ENCODE measurements at regions not wholly inside any gene's neighbourhood (a gene's known extent, or its start where the extent isn't known, plus 50 kb on each side); places are given as distances from the start of the nearest gene placed in this dataset.

DNA sequence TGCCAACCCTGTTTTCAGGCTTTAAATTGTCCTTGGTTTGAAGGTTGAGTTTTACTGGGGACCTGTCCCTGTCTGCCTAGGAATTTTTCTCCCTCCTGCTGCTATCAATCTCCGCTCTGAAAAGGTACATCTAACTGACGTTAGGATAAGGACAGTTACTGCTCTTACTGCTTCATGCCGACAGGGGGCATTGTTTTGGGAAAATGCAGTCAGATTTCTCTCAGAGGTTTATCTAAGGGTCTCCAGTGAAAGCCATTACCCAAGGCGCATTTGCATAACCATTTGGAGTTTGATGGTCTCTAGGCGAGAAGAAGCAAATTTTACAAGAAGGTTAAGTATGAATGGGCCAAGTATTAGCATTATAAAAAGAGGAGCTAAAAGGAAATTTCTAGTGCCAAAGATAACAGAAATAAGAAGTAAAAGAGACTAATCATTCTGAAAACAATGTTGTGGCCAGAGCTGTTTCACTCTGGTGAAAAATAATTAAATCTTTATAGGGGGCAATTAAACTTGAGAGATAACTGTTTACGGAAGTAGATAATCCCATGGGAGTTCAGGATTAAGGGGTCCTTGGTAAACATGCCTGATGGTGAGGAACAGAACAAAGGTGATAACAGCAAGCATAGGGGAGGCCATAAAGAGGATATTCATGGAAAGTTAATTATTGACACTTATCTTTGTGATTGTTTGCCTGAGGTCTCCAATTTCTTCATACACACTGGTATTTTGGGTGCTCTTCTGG, 605.0 kb downstream of the MTRR start:
- peaks cover 4% of the 10 kb centered on the region; the same call in 1 of the 2 replicates for H3K4me1 ChIP-seq (ENCODE audit: insufficient read depth, low read length)
- no peak overlapping the region; the same call in 1 of the 2 replicates for H3K27ac ChIP-seq (ENCODE audit: low read depth, low read length)
- 57% methylated on average over 6 of the region's 6 CpGs for WGBS
- peaks cover 46% of the 10 kb centered on the region for H3K9me3 ChIP-seq (ENCODE audit: insufficient read depth, low read depth, low read length)
- H3K27me3 ChIP-seq (ENCODE audit: insufficient read depth, low read length), result no peaks in the 10 kb centered on the region
- no peak overlapping the region for H3K9ac ChIP-seq (ENCODE audit: low read depth, low read length)
- no peaks in the 10 kb centered on the region; the same call in 1 of the 2 replicates for H3K36me3 ChIP-seq (ENCODE audit: insufficient read depth, low read length)
- no peak overlapping the region for H3K4me3 ChIP-seq (ENCODE audit: low read length)

DNA sequence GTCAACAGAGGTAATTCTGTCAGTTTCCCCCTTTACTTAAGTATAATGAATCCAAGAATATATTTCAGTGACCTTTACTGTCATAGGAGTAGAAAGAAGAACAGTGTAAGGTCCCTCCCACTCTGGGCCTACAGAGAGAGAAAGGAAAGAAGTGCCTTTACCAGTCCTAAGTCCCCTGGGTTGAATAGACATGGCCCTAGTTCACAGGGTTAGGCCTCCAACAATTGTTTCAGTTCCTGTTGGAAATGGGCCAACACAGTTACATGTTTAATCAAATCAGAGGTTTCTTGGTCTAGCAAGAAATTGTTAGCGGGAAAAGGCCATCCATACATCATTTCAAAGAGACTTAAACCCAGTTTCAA, 605.6 kb downstream of the MTRR start:
- 100% methylated on average over 1 of the region's 1 CpG for WGBS
- no peaks in the 10 kb centered on the region; the same call in 1 of the 2 replicates for H3K36me3 ChIP-seq (ENCODE audit: insufficient read depth, low read length)
- no peak overlapping the region; the same call in 1 of the 2 replicates for H3K27ac ChIP-seq (ENCODE audit: low read depth, low read length)
- H3K4me1 ChIP-seq (ENCODE audit: insufficient read depth, low read length), result peaks cover 4% of the 10 kb centered on the region; the same call in 1 of the 2 replicates
- H3K4me3 ChIP-seq (ENCODE audit: low read length), result no peak overlapping the region
- H3K27me3 ChIP-seq (ENCODE audit: insufficient read depth, low read length), result no peaks in the 10 kb centered on the region
- H3K9me3 ChIP-seq (ENCODE audit: insufficient read depth, low read depth, low read length), result peaks cover 40% of the 10 kb centered on the region
- H3K9ac ChIP-seq (ENCODE audit: low read depth, low read length), result no peak overlapping the region

DNA sequence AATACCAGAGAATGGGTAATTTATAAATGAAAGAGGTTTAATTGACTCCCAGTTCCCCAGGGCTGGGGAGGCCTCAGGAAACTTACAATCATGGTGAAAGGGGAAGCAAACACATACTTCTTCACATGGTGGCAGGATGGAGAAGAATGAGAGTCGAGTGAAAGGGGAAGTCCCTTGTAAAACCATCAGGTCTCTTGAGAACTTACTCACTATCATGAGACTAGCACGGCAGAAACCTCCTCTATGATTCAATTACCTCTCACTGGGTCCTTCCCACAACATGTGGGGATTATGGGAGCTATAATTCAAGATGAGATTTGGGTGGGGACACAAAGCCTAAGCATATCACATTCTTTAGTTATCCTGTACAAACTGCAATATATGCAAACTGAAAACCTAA, 609.4 kb downstream of the MTRR start:
- H3K4me1 ChIP-seq (ENCODE audit: insufficient read depth, low read length), result peaks cover 4% of the 10 kb centered on the region; the same call in 1 of the 2 replicates
- H3K9me3 ChIP-seq (ENCODE audit: insufficient read depth, low read depth, low read length), result peaks cover 21% of the 10 kb centered on the region
- 100% methylated on average over 2 of the region's 2 CpGs for WGBS

DNA sequence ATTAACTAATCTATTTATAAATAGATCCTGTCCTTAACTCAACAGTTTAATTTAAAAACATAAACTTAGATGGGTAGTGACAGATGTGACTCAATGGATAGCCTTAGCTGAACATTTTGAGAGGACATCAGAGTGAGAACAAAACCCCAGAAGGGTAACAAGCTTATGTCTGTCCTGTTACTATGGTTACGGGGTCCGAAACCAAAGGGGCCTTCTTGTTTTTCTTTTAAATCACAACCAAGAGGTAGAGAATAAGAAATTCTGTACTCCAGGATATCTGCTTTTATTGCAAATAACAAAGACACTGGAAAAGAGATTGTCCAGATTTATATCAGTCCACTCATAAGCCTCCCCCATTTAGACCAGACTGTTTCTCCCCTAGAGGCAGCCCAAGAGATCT, 612.1 kb downstream of the MTRR start:
- H3K27me3 ChIP-seq (ENCODE audit: insufficient read depth, low read length), result no peaks in the 10 kb centered on the region
- no peaks in the 10 kb centered on the region for H3K36me3 ChIP-seq (ENCODE audit: insufficient read depth, low read length)
- H3K9ac ChIP-seq (ENCODE audit: low read depth, low read length), result no peak overlapping the region
- no peak overlapping the region for H3K4me3 ChIP-seq (ENCODE audit: low read length)
- H3K27ac ChIP-seq (ENCODE audit: low read depth, low read length), result no peak overlapping the region
- peaks cover 21% of the 10 kb centered on the region; the same call in 1 of the 2 replicates for H3K9me3 ChIP-seq (ENCODE audit: insufficient read depth, low read depth, low read length)
- 94% methylated on average over 2 of the region's 2 CpGs for WGBS
- H3K4me1 ChIP-seq (ENCODE audit: insufficient read depth, low read length), result no peaks in the 10 kb centered on the region

More for the DNA sequence above, 609.4 kb downstream of the MTRR start:
- Histone ChIP-seq H3K27ac (ENCODE audit: low read depth, low read length) (no peak overlapping the region), H3K9ac (ENCODE audit: low read depth, low read length) (no peak overlapping the region), H3K36me3 (ENCODE audit: insufficient read depth, low read length) (no peaks in the 10 kb centered on the region), H3K4me3 (ENCODE audit: low read length) (no peak overlapping the region), H3K27me3 (ENCODE audit: insufficient read depth, low read length) (no peaks in the 10 kb centered on the region)

DNA sequence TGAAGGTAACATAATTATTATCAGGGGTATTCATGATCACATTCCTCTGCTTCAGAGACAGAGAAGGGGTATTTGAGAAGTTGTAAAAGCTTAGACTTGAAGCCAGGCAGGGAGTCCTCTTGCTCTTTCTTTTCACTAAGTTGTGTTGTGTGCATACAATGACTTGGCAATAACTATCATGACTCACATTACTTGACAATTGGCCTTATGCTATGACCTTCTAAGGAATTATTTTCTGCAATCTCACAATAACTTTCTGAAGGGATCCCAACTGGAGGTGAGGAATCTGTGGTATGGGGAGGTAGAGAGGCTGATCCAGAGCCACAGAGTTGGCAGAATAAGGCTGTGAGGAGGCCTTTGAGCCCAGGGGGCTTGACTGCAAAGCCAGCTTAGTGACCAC, 622.3 kb downstream of the MTRR start:
- Histone ChIP-seq H3K27ac (ENCODE audit: low read depth, low read length) (no peak overlapping the region), H3K36me3 (ENCODE audit: insufficient read depth, low read length) (no peaks in the 10 kb centered on the region), H3K9me3 (ENCODE audit: insufficient read depth, low read depth, low read length) (peaks cover 14% of the 10 kb centered on the region), H3K4me1 (ENCODE audit: insufficient read depth, low read length) (no peaks in the 10 kb centered on the region), H3K27me3 (ENCODE audit: insufficient read depth, low read length) (no peaks in the 10 kb centered on the region), H3K4me3 (ENCODE audit: low read length) (no peak overlapping the region), H3K9ac (ENCODE audit: low read depth, low read length) (no peak overlapping the region)

DNA sequence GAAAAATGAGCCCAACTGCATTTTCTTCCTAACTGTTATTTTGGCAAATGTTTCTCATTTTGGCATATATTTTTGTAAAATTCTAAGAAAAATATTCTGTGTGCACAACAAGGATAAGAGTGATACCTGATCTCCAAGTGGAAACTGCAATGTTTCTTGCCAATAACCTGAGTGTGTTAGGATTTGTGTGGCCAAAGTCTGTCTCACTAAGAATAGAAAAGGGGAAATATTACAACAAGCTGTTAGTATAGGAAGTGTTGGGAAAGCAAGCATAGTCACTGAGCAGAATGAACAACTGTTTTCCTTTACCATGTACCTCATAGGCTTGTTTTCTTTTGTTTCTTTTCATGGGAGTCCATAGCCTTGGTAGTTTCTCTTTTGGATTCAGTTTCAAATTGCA, 624.2 kb downstream of the MTRR start:
- H3K27ac ChIP-seq (ENCODE audit: low read depth, low read length), result no peak overlapping the region
- no peak overlapping the region for H3K9ac ChIP-seq (ENCODE audit: low read depth, low read length)
- H3K4me3 ChIP-seq (ENCODE audit: low read length), result no peak overlapping the region
- no peaks in the 10 kb centered on the region for H3K4me1 ChIP-seq (ENCODE audit: insufficient read depth, low read length)
- no peaks in the 10 kb centered on the region for H3K27me3 ChIP-seq (ENCODE audit: insufficient read depth, low read length)
- peaks cover 27% of the 10 kb centered on the region for H3K9me3 ChIP-seq (ENCODE audit: insufficient read depth, low read depth, low read length)
- H3K36me3 ChIP-seq (ENCODE audit: insufficient read depth, low read length), result no peaks in the 10 kb centered on the region

DNA sequence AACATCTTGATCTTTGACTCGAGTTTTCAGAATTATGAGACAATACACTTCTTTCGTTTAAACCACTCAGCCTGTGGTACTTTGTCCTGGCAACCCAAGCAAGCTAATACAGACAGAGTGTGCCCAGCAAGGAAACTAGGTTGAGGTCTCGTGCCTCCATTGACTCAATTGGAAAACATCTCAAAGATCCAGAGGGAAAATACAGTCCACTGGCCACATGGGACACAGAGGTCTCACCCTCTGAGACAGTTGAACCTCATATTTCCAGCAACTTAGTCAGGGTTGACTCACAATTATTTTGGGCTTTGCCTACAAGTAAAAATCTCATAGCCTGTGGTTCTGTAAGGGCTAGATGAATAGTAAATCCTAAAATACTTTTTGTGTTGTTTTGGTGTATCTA, 631.5 kb downstream of the MTRR start:
- no peaks in the 10 kb centered on the region for H3K4me1 ChIP-seq (ENCODE audit: insufficient read depth, low read length)
- no peaks in the 10 kb centered on the region for H3K27me3 ChIP-seq (ENCODE audit: insufficient read depth, low read length)
- WGBS, result 93% methylated on average over 3 of the region's 3 CpGs
- no peak overlapping the region for H3K27ac ChIP-seq (ENCODE audit: low read depth, low read length)
- H3K9ac ChIP-seq (ENCODE audit: low read depth, low read length), result no peak overlapping the region
- H3K36me3 ChIP-seq (ENCODE audit: insufficient read depth, low read length), result no peaks in the 10 kb centered on the region
- H3K9me3 ChIP-seq (ENCODE audit: insufficient read depth, low read depth, low read length), result peaks cover 21% of the 10 kb centered on the region; the same call in 1 of the 2 replicates
- no peak overlapping the region for H3K4me3 ChIP-seq (ENCODE audit: low read length)

DNA sequence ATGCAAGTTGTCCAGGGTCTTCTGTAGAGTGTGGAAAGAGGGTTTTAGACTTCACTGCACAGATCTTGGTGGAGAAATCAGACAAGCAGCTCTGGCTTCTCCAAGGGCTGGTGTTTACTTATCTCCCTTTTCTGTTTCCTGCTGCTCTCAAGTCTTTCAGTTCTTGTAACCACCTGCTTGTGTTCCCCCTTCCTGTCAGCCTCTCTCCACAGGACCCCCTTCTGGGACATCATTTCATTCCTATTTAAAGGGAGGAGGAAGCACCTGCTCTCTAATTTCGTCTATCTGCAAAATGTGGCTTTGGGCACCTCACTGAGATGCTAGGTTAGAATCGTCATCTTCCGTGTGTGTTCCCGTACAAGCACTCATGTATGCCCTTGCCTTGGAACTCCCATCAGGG, 636.2 kb downstream of the MTRR start:
- Histone ChIP-seq H3K4me3 (ENCODE audit: low read length) (no peak overlapping the region), H3K27me3 (ENCODE audit: insufficient read depth, low read length) (no peaks in the 10 kb centered on the region), H3K9me3 (ENCODE audit: insufficient read depth, low read depth, low read length) (no peaks in the 10 kb centered on the region), H3K36me3 (ENCODE audit: insufficient read depth, low read length) (no peaks in the 10 kb centered on the region), H3K9ac (ENCODE audit: low read depth, low read length) (no peak overlapping the region), H3K4me1 (ENCODE audit: insufficient read depth, low read length) (peaks cover 6% of the 10 kb centered on the region; the same call in 1 of the 2 replicates), H3K27ac (ENCODE audit: low read depth, low read length) (no peak overlapping the region)
- 91% methylated on average over 4 of the region's 4 CpGs for WGBS

DNA sequence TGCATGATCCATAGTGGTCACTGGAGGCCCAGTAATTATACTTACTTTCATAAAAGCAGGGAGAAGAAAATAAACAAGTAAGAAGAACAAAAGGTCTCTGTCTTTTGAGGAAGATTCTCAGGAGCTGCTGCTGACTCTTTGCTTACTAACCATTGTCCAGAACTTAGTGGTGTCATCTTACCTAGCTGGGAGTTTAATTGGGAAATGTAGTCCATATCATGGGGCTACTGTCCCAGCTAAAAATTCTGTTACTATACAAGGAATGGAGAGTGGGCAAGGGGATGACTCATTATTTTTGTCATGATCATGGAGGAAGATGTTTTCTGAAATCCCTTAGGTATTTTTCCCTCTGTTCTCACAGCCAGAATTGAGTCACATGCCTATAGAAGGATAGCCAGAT, 639.3 kb downstream of the MTRR start:
- H3K27me3 ChIP-seq (ENCODE audit: insufficient read depth, low read length), result no peaks in the 10 kb centered on the region
- H3K27ac ChIP-seq (ENCODE audit: low read depth, low read length), result no peak overlapping the region
- H3K4me3 ChIP-seq (ENCODE audit: low read length), result no peak overlapping the region
- H3K9ac ChIP-seq (ENCODE audit: low read depth, low read length), result no peak overlapping the region
- no peaks in the 10 kb centered on the region for H3K9me3 ChIP-seq (ENCODE audit: insufficient read depth, low read depth, low read length)
- H3K36me3 ChIP-seq (ENCODE audit: insufficient read depth, low read length), result no peaks in the 10 kb centered on the region
- peaks cover 6% of the 10 kb centered on the region; the same call in 1 of the 2 replicates for H3K4me1 ChIP-seq (ENCODE audit: insufficient read depth, low read length)

DNA sequence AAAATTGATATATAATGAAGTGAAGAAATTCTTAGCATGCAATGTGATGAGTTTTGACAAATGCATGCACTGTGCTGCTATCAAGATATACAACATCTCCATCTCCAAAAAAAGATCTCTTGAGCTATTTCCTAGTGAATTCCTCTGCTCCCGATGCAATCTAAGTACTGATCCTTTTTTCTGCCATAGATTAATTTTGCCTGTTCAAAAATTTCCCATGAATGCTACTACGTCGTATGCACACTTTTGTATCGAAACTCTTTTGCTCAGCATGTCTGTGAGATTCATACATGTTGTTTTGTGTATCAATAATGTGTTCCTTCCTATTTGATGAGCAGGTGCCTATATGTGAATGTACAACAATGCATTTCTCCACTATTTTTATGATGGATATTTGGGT, 647.4 kb downstream of the MTRR start:
- WGBS, result 97% methylated on average over 4 of the region's 4 CpGs

DNA sequence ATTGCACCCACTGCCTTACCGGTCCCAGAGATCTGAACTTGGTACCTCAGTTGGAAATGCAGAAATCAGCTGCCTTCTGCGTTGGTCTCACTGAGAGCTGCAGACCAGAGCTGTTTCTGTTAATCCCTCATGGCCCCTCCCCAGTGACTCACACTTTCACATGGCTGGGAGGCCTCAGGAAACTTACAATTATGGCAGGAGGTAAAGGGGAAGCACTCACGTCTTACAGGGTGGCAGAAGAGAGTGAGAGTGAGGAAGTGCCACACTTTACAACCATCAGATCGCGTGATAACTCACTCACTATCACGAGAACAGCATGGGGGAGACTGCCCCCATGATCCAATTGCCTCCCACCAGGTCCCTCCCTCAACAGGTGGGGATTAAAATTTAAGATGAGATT, 648.5 kb downstream of the MTRR start:
- 51% methylated on average over 2 of the region's 6 CpGs for WGBS

More for the DNA sequence above, 647.4 kb downstream of the MTRR start:
- no peak overlapping the region for H3K4me3 ChIP-seq (ENCODE audit: low read length)
- H3K4me1 ChIP-seq (ENCODE audit: insufficient read depth, low read length), result peaks cover 4% of the 10 kb centered on the region; the same call in 1 of the 2 replicates
- no peak overlapping the region for H3K9ac ChIP-seq (ENCODE audit: low read depth, low read length)
- H3K9me3 ChIP-seq (ENCODE audit: insufficient read depth, low read depth, low read length), result no peaks in the 10 kb centered on the region
- H3K36me3 ChIP-seq (ENCODE audit: insufficient read depth, low read length), result no peaks in the 10 kb centered on the region
- H3K27me3 ChIP-seq (ENCODE audit: insufficient read depth, low read length), result no peaks in the 10 kb centered on the region
- no peak overlapping the region for H3K27ac ChIP-seq (ENCODE audit: low read depth, low read length)

More for the DNA sequence above, 648.5 kb downstream of the MTRR start:
- Histone ChIP-seq H3K27ac (ENCODE audit: low read depth, low read length) (no peak overlapping the region), H3K27me3 (ENCODE audit: insufficient read depth, low read length) (no peaks in the 10 kb centered on the region), H3K9me3 (ENCODE audit: insufficient read depth, low read depth, low read length) (no peaks in the 10 kb centered on the region), H3K4me3 (ENCODE audit: low read length) (no peak overlapping the region), H3K9ac (ENCODE audit: low read depth, low read length) (no peak overlapping the region), H3K36me3 (ENCODE audit: insufficient read depth, low read length) (no peaks in the 10 kb centered on the region), H3K4me1 (ENCODE audit: insufficient read depth, low read length) (peaks cover 12% of the 10 kb centered on the region; the same call in 1 of the 2 replicates)

All from HUES64 (cell line).